ENCODE measurements at regions not wholly inside any gene's neighbourhood (a gene's known extent, or its start where the extent isn't known, plus 50 kb on each side); places are given as distances from the start of the nearest gene placed in this dataset.
A peak's percentile ranks its signal among the peaks of the same experiment; 100 is the strongest.

GRCh38 chr21:41633627-41634026 is 125.7 kb upstream of the TMPRSS2 start:
- no peaks in the 10 kb centered on the region for H3K36me3 ChIP-seq
- no peak overlapping the region for H3K4me3 ChIP-seq
- TF ChIP-seq POLR2A (IDR thresholded peaks at IDR 0.05) (no peak), POLR2AphosphoS5 (IDR thresholded peaks at IDR 0.05) (no peak), EP300 (IDR thresholded peaks at IDR 0.05) (no peak)
- TF ChIP-seq, protein P1, sequence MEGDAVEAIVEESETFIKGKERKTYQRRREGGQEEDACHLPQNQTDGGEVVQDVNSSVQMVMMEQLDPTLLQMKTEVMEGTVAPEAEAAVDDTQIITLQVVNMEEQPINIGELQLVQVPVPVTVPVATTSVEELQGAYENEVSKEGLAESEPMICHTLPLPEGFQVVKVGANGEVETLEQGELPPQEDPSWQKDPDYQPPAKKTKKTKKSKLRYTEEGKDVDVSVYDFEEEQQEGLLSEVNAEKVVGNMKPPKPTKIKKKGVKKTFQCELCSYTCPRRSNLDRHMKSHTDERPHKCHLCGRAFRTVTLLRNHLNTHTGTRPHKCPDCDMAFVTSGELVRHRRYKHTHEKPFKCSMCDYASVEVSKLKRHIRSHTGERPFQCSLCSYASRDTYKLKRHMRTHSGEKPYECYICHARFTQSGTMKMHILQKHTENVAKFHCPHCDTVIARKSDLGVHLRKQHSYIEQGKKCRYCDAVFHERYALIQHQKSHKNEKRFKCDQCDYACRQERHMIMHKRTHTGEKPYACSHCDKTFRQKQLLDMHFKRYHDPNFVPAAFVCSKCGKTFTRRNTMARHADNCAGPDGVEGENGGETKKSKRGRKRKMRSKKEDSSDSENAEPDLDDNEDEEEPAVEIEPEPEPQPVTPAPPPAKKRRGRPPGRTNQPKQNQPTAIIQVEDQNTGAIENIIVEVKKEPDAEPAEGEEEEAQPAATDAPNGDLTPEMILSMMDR (IDR thresholded peaks at IDR 0.05): no peak
- DNase-seq (ENCODE audit: low spot score in 2 of 2): no peak
- H3K4me1 ChIP-seq: peaks cover 32% of the 10 kb centered on the region
- no peaks in the 10 kb centered on the region for H3K27me3 ChIP-seq
- H3K9me3 ChIP-seq: no peaks in the 10 kb centered on the region
- WGBS: 92% methylated on average over 4 of the region's 4 CpGs
- H3K27ac ChIP-seq: no peak overlapping the region

DNA sequence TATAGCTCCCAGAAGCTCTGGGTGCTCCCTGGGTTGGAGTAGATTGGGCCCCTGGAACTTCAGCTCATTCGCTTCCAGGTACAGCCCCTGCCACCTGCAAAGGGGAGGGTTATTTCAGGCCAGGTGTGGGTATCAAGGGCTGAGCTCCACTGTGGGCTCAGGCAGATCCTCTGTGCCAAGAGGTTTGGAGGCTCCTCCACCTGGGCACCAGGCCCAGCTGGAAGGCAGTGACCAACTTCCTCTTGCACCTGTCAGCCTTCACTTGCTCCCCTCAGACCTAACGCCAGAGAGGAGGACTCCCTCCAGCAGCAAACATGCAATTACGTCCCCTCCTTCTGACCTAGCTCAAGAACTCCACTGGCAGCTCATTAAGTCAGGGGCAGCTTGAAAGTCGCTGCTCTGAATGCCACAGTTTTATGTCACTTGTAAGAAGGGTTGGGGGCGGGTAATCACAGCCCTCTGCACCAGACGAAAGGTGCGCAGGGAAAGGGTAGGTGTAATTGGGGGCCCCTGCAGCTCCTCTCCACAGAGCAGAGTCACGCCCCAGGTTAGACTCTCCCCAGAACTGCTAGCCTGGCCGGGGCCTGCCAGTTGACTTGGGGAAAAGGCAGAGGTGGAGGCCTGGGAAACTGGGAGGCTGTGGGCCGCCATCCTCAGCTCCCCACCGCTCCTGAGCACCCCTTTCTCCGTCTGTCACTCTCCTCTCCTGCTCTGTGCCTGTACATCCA is 125.0 kb upstream of the TMPRSS2 start:
- peak in 1 of 2 donors; percentile 70 for DNase-seq (ENCODE audit: low spot score in 2 of 2)
- WGBS: 80% methylated on average over 11 of the region's 12 CpGs
- Histone ChIP-seq H3K36me3 (no peaks in the 10 kb centered on the region), H3K27ac (no peak overlapping the region), H3K4me3 (no peak overlapping the region), H3K4me1 (peaks cover 32% of the 10 kb centered on the region), H3K9me3 (no peaks in the 10 kb centered on the region), H3K27me3 (no peaks in the 10 kb centered on the region)
- TF ChIP-seq POLR2A (IDR thresholded peaks at IDR 0.05): no peak
- no peak for TF ChIP-seq EP300 (IDR thresholded peaks at IDR 0.05)
- no peak for TF ChIP-seq POLR2AphosphoS5 (IDR thresholded peaks at IDR 0.05)
- TF ChIP-seq, protein P1 (IDR thresholded peaks at IDR 0.05): no peak

DNA sequence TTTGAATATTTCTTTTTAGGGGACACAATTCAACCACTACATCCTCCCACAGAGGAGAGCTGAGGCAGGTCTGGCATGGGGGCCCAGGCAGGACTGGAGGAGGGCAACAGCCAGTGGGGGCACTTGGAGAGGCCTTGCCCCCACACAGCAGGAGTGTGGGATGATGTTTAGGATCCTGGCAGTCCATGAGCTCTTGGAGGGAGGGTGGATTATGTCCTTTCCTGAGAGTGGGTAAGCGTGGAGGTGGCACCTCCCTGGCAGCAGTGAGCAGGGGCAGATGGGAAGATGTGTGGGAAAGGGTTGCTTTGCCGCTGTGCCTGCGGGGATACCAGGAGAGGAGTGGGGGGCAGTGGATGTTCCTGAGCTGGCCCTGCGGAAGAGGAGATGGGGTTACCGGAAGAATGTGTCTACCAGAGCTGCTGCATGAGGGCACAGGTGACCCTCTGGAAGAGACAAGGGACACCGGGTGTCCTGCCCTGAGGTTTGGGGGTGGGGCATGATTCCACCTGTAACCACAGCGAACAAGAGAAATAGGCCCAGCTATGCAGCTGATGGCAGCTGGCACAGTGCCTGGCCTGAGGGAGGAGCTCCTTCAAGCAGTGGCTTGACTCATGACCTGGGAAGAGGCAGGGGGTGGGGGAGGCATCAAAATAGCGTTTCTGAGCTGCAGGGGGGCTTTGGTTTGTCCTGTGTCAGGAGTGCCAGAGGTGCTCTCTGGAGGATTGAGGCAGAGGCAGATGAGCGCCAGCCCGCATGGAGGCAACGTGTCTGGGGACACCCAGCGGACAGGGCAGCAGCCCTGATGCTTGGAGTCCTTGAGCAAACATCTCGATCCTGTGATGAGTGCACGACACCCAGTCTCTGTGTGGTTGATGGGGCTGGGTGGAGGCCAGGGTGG is 123.9 kb upstream of the TMPRSS2 start:
- no peak for DNase-seq (ENCODE audit: low spot score in 2 of 2)
- H3K4me3 ChIP-seq: no peak overlapping the region
- peaks cover 32% of the 10 kb centered on the region for H3K4me1 ChIP-seq
- no peaks in the 10 kb centered on the region for H3K9me3 ChIP-seq
- 64% methylated on average over 11 of the region's 14 CpGs for WGBS
- TF ChIP-seq, protein P1 (IDR thresholded peaks at IDR 0.05): no peak
- no peak for TF ChIP-seq POLR2AphosphoS5 (IDR thresholded peaks at IDR 0.05)
- TF ChIP-seq EP300 (IDR thresholded peaks at IDR 0.05): no peak
- TF ChIP-seq POLR2A (IDR thresholded peaks at IDR 0.05): no peak
- H3K27ac ChIP-seq: peak overlapping the region; percentile 30
- H3K27me3 ChIP-seq: no peaks in the 10 kb centered on the region
- H3K36me3 ChIP-seq: no peaks in the 10 kb centered on the region

GRCh38 chr21:41630917-41631316 is 123.0 kb upstream of the TMPRSS2 start:
- H3K4me1 ChIP-seq: peaks cover 32% of the 10 kb centered on the region
- peak in 1 of 2 donors; percentile 69 for DNase-seq (ENCODE audit: low spot score in 2 of 2)
- no peaks in the 10 kb centered on the region for H3K36me3 ChIP-seq
- H3K4me3 ChIP-seq: no peak overlapping the region
- peak overlapping the region; percentile 30 for H3K27ac ChIP-seq
- H3K27me3 ChIP-seq: peaks cover under 1% of the 10 kb centered on the region
- TF ChIP-seq EP300 (IDR thresholded peaks at IDR 0.05) (no peak), POLR2AphosphoS5 (IDR thresholded peaks at IDR 0.05) (no peak), POLR2A (IDR thresholded peaks at IDR 0.05) (no peak)
- TF ChIP-seq, protein P1 (IDR thresholded peaks at IDR 0.05): no peak
- WGBS: 70% methylated on average over 12 of the region's 17 CpGs
- no peaks in the 10 kb centered on the region for H3K9me3 ChIP-seq

DNA sequence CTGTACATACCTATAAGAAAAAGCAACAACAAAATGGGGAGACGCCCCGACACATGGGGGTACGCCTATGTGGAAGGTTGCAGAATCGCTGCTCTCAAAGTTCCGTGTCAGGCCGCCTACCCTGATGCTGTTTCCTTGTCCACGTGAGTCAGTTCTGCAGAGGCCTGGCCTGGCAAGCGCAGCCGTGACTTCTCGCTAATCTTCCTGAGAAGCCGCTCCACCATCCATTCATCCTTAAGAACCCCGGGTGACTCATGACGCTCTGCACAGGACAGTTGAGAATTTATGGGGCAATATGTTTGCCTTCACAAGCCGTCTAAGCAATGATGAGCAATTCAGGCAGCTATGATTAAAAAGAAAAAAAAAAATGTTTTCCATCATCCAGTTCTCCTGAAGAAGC is 122.3 kb upstream of the TMPRSS2 start:
- DNase-seq (ENCODE audit: low spot score in 2 of 2): no peak
- peaks cover 32% of the 10 kb centered on the region for H3K4me1 ChIP-seq
- H3K4me3 ChIP-seq: no peak overlapping the region
- H3K36me3 ChIP-seq: no peaks in the 10 kb centered on the region
- peak overlapping the region; percentile 30 for H3K27ac ChIP-seq
- peaks cover 4% of the 10 kb centered on the region for H3K27me3 ChIP-seq
- TF ChIP-seq EP300 (IDR thresholded peaks at IDR 0.05) (no peak), POLR2AphosphoS5 (IDR thresholded peaks at IDR 0.05) (peak in 1 of 3 donors; percentile 17)
- WGBS: 69% methylated on average over 14 of the region's 14 CpGs
- no peaks in the 10 kb centered on the region for H3K9me3 ChIP-seq

Measured in suprapubic skin (tissue), 4 donors.